HUES6 (cell line): ENCODE measurements at regions not wholly inside any gene's neighbourhood (a gene's known extent, or its start where the extent isn't known, plus 50 kb on each side); places are given as distances from the start of the nearest gene placed in this dataset.
"Not testable (repeated sequence)": the region's sequence is repeated elsewhere in the genome, so short reads cannot be mapped to it uniquely, and the experiment has no call there.

Source experiments
- H3K27ac ChIP-seq: 2 replicates; pipeline ENCODE4 v1.7.0; 2013; ENCODE audit warnings: low read depth, mild to moderate bottlenecking, low read length, inconsistent platforms
- H3K27me3 ChIP-seq: 2 replicates; pipeline ENCODE4 v1.6.1; 2013; ENCODE audit warnings: low read length; ENCODE audit not compliant: control insufficient read depth, insufficient read depth
- H3K36me3 ChIP-seq: 2 replicates; pipeline ENCODE4 v1.6.1; 2013; ENCODE audit warnings: low read length; ENCODE audit not compliant: control insufficient read depth, insufficient read depth
- H3K4me1 ChIP-seq: 2 replicates; pipeline ENCODE4 v1.6.1; 2013; ENCODE audit warnings: low read length; ENCODE audit not compliant: control insufficient read depth, insufficient read depth
- H3K4me3 ChIP-seq: 2 replicates; pipeline ENCODE4 v1.5.1; 2013; ENCODE audit warnings: low read depth, low read length
- H3K9ac ChIP-seq: one replicate; pipeline ENCODE4 v1.6.1; 2013; ENCODE audit warnings: mild to moderate bottlenecking, low read length
- H3K9me3 ChIP-seq: 2 replicates; pipeline ENCODE4 v1.6.1; 2013; ENCODE audit warnings: low read depth, low read length; ENCODE audit not compliant: control insufficient read depth, insufficient read depth

DNA sequence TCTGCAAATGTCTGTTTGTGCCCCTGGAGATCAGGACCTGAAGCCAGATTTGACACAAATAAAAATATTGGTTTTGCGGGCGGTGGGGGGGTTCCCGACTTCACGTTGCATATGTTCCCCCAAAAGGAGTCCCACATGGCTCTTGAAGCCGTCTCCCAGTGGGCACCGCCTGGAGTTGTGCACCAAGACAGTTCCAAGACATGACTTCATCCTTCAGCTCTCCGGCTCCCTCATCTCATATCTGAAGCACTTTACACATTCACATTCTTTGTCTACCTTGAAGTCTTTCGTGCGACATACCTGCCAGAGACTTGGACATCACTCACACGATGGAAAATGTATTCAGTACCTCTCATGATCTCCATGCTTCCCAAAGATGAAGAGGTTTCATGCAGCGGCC, 362.8 kb upstream of the FOXK1 start:
- Histone ChIP-seq H3K4me3 (no peak overlapping the region), H3K9ac (no peak overlapping the region), H3K27me3 (peaks cover 7% of the 10 kb centered on the region; the same call in 1 of the 2 replicates), H3K36me3 (no peaks in the 10 kb centered on the region), H3K27ac (no peak overlapping the region), H3K9me3 (peaks cover 5% of the 10 kb centered on the region; the same call in 1 of the 2 replicates), H3K4me1 (no peaks in the 10 kb centered on the region)

- Histone ChIP-seq H3K9me3 (peaks cover 9% of the 10 kb centered on the region; the same call in 1 of the 2 replicates), H3K4me3 (no peak overlapping the region), H3K4me1 (no peaks in the 10 kb centered on the region), H3K27me3 (no peaks in the 10 kb centered on the region; the same call in 1 of the 2 replicates), H3K9ac (no peak overlapping the region), H3K27ac (no peak overlapping the region), H3K36me3 (no peaks in the 10 kb centered on the region)
These were observed 356.4 kb upstream of the FOXK1 start for GRCh38 chr7:4325732-4326131.

DNA sequence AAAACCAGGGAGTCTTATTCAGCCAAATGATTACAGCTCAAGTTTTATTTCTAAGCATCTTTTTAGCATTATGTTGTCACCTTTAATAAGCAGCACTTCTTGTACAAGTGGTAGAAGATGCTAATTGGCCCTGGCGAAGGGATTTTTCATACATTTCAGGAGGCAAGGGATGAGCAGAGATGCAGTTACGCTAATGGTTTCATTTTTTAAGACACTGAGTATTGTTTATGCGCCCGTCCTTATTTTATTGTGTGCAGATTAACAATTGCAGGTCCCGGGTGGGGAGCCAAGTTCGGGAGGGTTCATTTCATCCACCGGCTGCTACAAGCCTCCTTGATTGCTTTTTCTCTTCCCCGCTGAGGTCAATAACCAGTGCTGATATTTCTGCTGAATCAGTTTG, 350.4 kb upstream of the FOXK1 start:
- no peaks in the 10 kb centered on the region; the same call in 1 of the 2 replicates for H3K27me3 ChIP-seq
- H3K36me3 ChIP-seq: no peaks in the 10 kb centered on the region
- no peak overlapping the region for H3K27ac ChIP-seq
- no peak overlapping the region for H3K9ac ChIP-seq
- H3K4me1 ChIP-seq: no peaks in the 10 kb centered on the region
- H3K4me3 ChIP-seq: no peak overlapping the region
- peaks cover 10% of the 10 kb centered on the region; the same call in 1 of the 2 replicates for H3K9me3 ChIP-seq

DNA sequence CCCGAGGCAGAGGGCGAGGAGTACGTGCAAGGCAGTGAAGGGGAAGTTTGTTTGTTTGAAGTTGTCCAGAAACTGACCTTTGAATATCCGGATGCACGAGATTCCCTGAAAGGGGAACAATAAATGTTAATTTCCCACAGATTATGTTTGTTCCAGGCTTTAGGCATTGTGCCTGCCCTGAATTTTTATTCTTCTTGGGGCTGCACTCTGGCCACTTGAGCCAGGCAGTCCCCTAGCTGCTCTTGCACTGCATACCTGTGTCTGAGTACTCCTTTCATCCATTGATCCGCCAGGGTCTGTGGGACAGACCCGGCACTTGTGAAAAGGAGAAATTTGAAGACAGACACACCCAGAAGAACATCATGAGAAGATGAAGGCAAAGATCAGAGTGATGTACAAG, 343.5 kb upstream of the FOXK1 start:
- Histone ChIP-seq H3K4me3 (no peak overlapping the region), H3K9ac (no peak overlapping the region), H3K9me3 (peaks cover 38% of the 10 kb centered on the region), H3K4me1 (no peaks in the 10 kb centered on the region), H3K27me3 (no peaks in the 10 kb centered on the region), H3K36me3 (no peaks in the 10 kb centered on the region), H3K27ac (no peak overlapping the region)

- Histone ChIP-seq H3K27ac (no peak overlapping the region), H3K27me3 (no peaks in the 10 kb centered on the region), H3K9me3 (peaks cover 54% of the 10 kb centered on the region), H3K36me3 (no peaks in the 10 kb centered on the region), H3K4me3 (no peak overlapping the region), H3K9ac (no peak overlapping the region), H3K4me1 (no peaks in the 10 kb centered on the region)
These were observed 338.5 kb upstream of the FOXK1 start for GRCh38 chr7:4343272-4344247.

GRCh38 chr7:4345004-4345403, 337.1 kb upstream of the FOXK1 start:
- H3K9ac ChIP-seq: no peak overlapping the region
- H3K9me3 ChIP-seq: peaks cover 52% of the 10 kb centered on the region

DNA sequence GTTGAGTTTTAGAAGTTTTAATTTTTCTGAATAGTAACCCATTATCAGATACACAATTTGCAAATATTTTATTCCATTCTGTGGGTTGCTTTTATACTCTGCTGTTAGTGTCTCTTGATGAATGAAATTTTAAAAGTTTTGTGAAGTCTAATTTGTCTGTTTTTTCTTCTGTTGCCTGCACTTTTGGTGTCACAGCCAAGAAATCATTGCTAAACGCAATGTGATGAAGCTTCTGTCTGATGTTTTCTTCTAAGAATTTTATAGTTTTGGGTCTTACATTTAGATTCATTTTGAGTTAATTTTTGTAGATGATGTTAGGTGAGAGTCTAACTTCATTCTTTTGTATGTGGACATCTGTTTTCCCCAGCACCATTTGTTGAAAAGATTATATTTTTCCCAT, 330.0 kb upstream of the FOXK1 start:
- no peaks in the 10 kb centered on the region for H3K4me1 ChIP-seq
- H3K36me3 ChIP-seq: no peaks in the 10 kb centered on the region
- no peaks in the 10 kb centered on the region for H3K27me3 ChIP-seq
- no peak overlapping the region for H3K9ac ChIP-seq
- H3K27ac ChIP-seq: no peak overlapping the region
- no peak overlapping the region for H3K4me3 ChIP-seq
- peaks cover 31% of the 10 kb centered on the region for H3K9me3 ChIP-seq

More at GRCh38 chr7:4345004-4345403, 337.1 kb upstream of the FOXK1 start:
- Histone ChIP-seq H3K36me3 (no peaks in the 10 kb centered on the region), H3K27ac (no peak overlapping the region), H3K4me3 (no peak overlapping the region), H3K4me1 (no peaks in the 10 kb centered on the region), H3K27me3 (no peaks in the 10 kb centered on the region)

GRCh38 chr7:4361774-4362173, 320.3 kb upstream of the FOXK1 start:
- H3K9me3 ChIP-seq: peaks cover 35% of the 10 kb centered on the region
- H3K4me3 ChIP-seq: no peak overlapping the region
- peaks cover 5% of the 10 kb centered on the region; the same call in 1 of the 2 replicates for H3K27me3 ChIP-seq
- H3K27ac ChIP-seq: no peak overlapping the region
- H3K36me3 ChIP-seq: no peaks in the 10 kb centered on the region
- no peak overlapping the region for H3K9ac ChIP-seq
- no peaks in the 10 kb centered on the region for H3K4me1 ChIP-seq

GRCh38 chr7:4383584-4383983, 298.5 kb upstream of the FOXK1 start:
- Histone ChIP-seq H3K9ac (no peak overlapping the region), H3K27me3 (peaks cover 4% of the 10 kb centered on the region; the same call in 1 of the 2 replicates), H3K36me3 (no peaks in the 10 kb centered on the region), H3K4me1 (no peaks in the 10 kb centered on the region), H3K9me3 (peaks cover 27% of the 10 kb centered on the region; the same call in 1 of the 2 replicates), H3K27ac (no peak overlapping the region), H3K4me3 (no peak overlapping the region)

GRCh38 chr7:4386190-4386589, 295.9 kb upstream of the FOXK1 start:
- no peak overlapping the region for H3K9ac ChIP-seq
- H3K36me3 ChIP-seq: no peaks in the 10 kb centered on the region
- peaks cover 4% of the 10 kb centered on the region; the same call in 1 of the 2 replicates for H3K27me3 ChIP-seq
- H3K4me3 ChIP-seq: no peak overlapping the region
- H3K27ac ChIP-seq: no peak overlapping the region
- H3K4me1 ChIP-seq: no peaks in the 10 kb centered on the region
- H3K9me3 ChIP-seq: peaks cover 10% of the 10 kb centered on the region; the same call in 1 of the 2 replicates

DNA sequence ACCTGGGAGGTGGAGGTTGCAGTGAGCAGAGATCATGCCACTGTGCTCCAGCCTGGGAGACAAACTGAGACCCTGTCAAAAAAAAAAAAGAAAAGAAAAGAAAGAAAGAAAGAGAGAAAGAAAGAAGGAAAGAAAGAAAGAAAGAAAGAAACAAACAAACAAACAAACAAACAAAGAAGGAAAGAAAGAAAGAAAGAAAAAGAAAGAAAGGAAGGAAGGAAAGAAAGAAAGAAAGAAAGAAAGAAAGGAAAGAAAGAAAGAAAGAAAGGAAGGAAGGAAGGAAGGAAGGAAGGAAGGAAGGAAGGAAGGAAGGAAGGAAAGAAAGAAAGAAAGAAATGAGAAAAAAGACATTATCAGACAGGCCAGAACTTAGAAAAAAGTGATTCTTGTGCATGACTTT, 291.0 kb upstream of the FOXK1 start:
- H3K4me3 ChIP-seq, H3K36me3 ChIP-seq: not testable (repeated sequence)

More for the DNA sequence above, 291.0 kb upstream of the FOXK1 start:
- not testable (repeated sequence) for H3K4me1 ChIP-seq, H3K27ac ChIP-seq, H3K27me3 ChIP-seq, H3K9ac ChIP-seq
- peaks cover 13% of the 10 kb centered on the region; the same call in 1 of the 2 replicates for H3K9me3 ChIP-seq
